GM13977 (cell line): ENCODE measurements at regions not wholly inside any gene's neighbourhood (a gene's known extent, or its start where the extent isn't known, plus 50 kb on each side); places are given as distances from the start of the nearest gene placed in this dataset.

Source experiments
- DNase-seq: peaks from one replicate; pipeline ENCODE4 v3.0.0; 2012; ENCODE audit warnings: low spot score
- CTCF ChIP-seq: IDR thresholded peaks from 2 replicates; pipeline ENCODE4 v1.5.1; 2012; ENCODE audit warnings: mild to moderate bottlenecking, control low read depth; ENCODE audit not compliant: insufficient read depth; ENCODE audit errors: extremely low read depth, missing control alignments
- in situ Hi-C: fragments of 300-500 bp; cut with MboI; formaldehyde crosslinking; loops from one replicate; pipeline ENCODE4 v1.12.0; 2022; ENCODE audit warnings: low sequenced_read_pairs, low pct_unique_long_range_greater_than_20kb, mixed read lengths, inconsistent platforms; ENCODE audit not compliant: unreplicated experiment

DNA sequence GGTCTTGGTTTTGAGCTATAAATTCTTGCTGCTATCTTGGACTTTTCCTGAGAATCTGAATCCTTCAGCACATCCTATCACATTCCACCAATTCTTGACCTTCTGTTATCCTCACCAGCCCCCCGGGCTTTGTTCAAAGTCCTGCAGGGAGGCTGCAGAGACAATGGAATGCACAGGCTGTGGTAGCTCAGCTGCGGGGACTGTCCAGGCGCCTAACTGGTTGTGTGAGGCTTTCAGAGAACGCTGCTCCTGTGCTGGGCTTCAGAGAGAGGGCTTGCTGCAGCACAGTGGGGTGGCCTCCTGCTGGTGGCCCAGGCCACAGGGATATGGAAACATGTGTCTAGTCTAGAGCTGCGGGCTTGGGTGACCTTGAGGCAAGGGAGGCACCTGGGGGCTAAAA, 196.3 kb upstream of the GATB start:
- no peak for DNase-seq
- no peak for TF ChIP-seq CTCF
- in situ Hi-C loops = no loop called here

DNA sequence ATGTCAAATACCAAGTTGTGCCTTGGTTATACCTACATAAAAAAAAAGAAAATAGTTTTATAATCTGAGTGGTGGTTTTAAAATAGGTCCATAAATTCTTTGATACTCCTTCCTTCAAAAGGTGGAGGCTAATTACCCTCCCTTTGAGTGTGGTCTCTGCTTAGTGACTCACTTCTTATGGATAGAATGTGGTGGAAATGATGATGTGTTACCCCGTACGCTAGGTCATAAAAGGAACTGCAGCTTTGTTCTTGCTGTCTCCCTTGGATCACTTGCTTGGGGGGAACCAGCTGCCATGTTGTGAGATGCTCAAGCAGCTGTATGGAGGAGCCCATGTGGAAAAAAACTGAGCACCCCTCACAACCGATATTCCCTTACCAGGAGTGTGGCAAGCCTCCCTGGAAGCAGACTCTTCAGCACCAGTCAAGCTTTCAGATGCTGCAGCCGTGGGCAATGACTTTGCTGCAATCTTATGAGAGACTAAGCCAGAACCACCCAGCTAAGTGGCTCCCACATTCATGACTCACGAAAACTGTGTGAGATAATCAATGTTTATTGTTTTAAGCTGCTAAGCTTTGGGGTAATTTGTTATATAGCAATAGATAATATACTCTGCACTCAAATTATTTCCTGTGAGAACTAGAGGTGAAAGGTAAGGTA, 195.0 kb upstream of the GATB start:
- no peak for DNase-seq
- in situ Hi-C loops = no loop called here
- no peak for TF ChIP-seq CTCF

- TF ChIP-seq CTCF = no peak
- in situ Hi-C loops = no loop called here
- DNase-seq = no peak
Measured at GRCh38 chr4:151953795-151954372, 193.1 kb upstream of the GATB start.

GRCh38 chr4:151953312-151953711, 192.5 kb upstream of the GATB start:
- no peak for DNase-seq
- in situ Hi-C loops = no loop called here
- TF ChIP-seq CTCF = no peak

DNA sequence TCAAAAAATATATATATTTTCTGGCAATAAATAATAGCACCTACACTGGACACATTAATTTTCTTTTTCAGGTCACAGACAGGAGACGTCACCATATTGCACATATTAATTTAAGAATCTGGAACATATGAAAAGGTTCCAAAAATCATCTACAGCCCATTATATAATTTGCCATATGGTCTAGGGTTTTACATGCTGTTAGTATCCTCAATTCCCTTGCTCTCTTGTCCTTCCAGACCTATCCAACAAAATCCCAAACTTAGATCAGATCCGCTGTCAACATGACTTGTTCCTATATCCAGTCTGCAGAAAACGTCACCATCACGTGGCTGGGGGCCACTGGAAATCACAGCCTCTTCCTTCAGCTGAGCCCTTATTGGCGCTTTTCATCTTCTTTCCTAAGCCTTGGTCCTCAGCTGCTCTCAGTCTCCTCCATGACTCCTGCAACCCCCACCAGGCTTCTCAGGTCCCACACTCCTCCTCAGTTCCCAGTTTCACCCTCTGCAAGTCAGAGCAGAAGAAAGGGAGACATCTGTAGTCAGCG, 192.0 kb upstream of the GATB start:
- TF ChIP-seq CTCF = no peak
- no peak for DNase-seq
- in situ Hi-C loops = no loop called here

GRCh38 chr4:151952137-151952536, 191.3 kb upstream of the GATB start:
- DNase-seq = no peak
- TF ChIP-seq CTCF = no peak
- in situ Hi-C loops = no loop called here

- no peak for DNase-seq
- in situ Hi-C loops = no loop called here
- no peak for TF ChIP-seq CTCF
Measured at GRCh38 chr4:151951671-151952050, 190.9 kb upstream of the GATB start.
